Uterus (tissue), 3 donors: ENCODE measurements at regions not wholly inside any gene's neighbourhood (a gene's known extent, or its start where the extent isn't known, plus 50 kb on each side); places are given as distances from the start of the nearest gene placed in this dataset.

Source experiments
- DNase-seq, 2 donors: peaks; one replicate each; pipeline ENCODE4 v3.0.0-alpha.2; 2019 to 2020
- H3K27ac ChIP-seq, 2 donors: fragments of 200-600 bp; sonication (generic); 1 replicate in 1 of 2; 2 replicates in 1 of 2; pipeline ENCODE4 v1.5.1; 2016 to 2018
- H3K27me3 ChIP-seq, 2 donors: fragments of 200-600 bp; sonication (generic); one replicate each; pipeline ENCODE4 v1.5.1; 2018 to 2019; ENCODE audit warnings: control low read depth in 1 of 2
- H3K36me3 ChIP-seq, 2 donors: fragments of 200-600 bp; sonication (generic); one replicate each; pipeline ENCODE4 v1.5.1; 2019; ENCODE audit warnings: control low read depth in 1 of 2
- H3K4me1 ChIP-seq, 2 donors: fragments of 200-600 bp; sonication (generic); one replicate each; pipeline ENCODE4 v1.5.1; 2018 to 2019; ENCODE audit warnings: control low read depth in 1 of 2
- H3K4me3 ChIP-seq, 2 donors: fragments of 200-600 bp; sonication (generic); 1 replicate in 1 of 2; 2 replicates in 1 of 2; pipeline ENCODE4 v1.5.1; 2018 to 2019; ENCODE audit warnings: mild to moderate bottlenecking in 1 of 2
- H3K9me3 ChIP-seq, 2 donors: fragments of 200-600 bp; sonication (generic); one replicate each; pipeline ENCODE4 v1.5.1; 2019; ENCODE audit warnings: control low read depth in 1 of 2
- POLR2A ChIP-seq, 2 donors: fragments of 450-650 bp; IDR thresholded peaks; one replicate each; pipeline ENCODE4 v1.6.1; 2016; ENCODE audit warnings: antibody characterized with exemption in 2 of 2, mild to moderate bottlenecking in 1 of 2, moderate library complexity in 1 of 2
- intact Hi-C: fragments of 100-400 bp; cut with DNase I; formaldehyde crosslinking; loops from one replicate; pipeline ENCODE4 v1.15.1; 2023; ENCODE audit warnings: low total_unique reads
- TF ChIP-seq, protein P1 (sequence below), 4 experiments: fragments of 200-600 bp in 2 of 4; fragments of 450-650 bp in 2 of 4; sonication (generic) in 2 of 4; IDR thresholded peaks; one replicate each; pipeline ENCODE4 v1.5.1; 2016 to 2019; ENCODE audit warnings: antibody characterized with exemption in 4 of 4, mild to moderate bottlenecking in 2 of 4, moderate library complexity in 1 of 4
- donor health status: DM: yes; HTN: yes; CAD: no.

DNA sequence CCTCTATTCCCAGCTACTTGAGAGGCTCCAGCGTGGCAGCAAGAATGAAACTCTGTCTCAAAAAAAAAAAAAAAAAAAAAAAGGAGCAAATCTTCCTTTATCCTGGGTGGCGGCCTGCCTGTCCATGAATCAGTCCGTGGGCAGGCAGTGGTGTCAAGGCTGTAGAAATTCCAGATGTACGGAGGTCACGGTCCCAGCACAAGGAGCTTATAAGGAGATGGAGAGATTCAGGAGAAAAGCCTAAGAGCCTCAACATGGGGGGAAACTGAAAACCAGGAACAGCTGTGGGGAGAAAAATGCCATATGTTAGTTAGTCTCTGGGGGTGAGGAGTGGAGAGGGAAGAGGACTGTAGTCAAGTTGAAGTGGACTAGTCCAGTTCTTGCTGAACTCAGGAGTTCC is 130.5 kb upstream of the CRY1 start:
- no peak overlapping the region for H3K4me3 ChIP-seq
- intact Hi-C loops, result no loop called here
- DNase-seq, result no peak
- H3K4me1 ChIP-seq, result no peaks in the 10 kb centered on the region
- no peaks in the 10 kb centered on the region for H3K36me3 ChIP-seq
- H3K27me3 ChIP-seq, result no peaks in the 10 kb centered on the region
- H3K27ac ChIP-seq, result no peak overlapping the region
- TF ChIP-seq, protein P1, sequence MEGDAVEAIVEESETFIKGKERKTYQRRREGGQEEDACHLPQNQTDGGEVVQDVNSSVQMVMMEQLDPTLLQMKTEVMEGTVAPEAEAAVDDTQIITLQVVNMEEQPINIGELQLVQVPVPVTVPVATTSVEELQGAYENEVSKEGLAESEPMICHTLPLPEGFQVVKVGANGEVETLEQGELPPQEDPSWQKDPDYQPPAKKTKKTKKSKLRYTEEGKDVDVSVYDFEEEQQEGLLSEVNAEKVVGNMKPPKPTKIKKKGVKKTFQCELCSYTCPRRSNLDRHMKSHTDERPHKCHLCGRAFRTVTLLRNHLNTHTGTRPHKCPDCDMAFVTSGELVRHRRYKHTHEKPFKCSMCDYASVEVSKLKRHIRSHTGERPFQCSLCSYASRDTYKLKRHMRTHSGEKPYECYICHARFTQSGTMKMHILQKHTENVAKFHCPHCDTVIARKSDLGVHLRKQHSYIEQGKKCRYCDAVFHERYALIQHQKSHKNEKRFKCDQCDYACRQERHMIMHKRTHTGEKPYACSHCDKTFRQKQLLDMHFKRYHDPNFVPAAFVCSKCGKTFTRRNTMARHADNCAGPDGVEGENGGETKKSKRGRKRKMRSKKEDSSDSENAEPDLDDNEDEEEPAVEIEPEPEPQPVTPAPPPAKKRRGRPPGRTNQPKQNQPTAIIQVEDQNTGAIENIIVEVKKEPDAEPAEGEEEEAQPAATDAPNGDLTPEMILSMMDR (IDR thresholded peaks at IDR 0.05), result no peak
- TF ChIP-seq POLR2A (IDR thresholded peaks at IDR 0.05), result no peak
- no peaks in the 10 kb centered on the region for H3K9me3 ChIP-seq

DNA sequence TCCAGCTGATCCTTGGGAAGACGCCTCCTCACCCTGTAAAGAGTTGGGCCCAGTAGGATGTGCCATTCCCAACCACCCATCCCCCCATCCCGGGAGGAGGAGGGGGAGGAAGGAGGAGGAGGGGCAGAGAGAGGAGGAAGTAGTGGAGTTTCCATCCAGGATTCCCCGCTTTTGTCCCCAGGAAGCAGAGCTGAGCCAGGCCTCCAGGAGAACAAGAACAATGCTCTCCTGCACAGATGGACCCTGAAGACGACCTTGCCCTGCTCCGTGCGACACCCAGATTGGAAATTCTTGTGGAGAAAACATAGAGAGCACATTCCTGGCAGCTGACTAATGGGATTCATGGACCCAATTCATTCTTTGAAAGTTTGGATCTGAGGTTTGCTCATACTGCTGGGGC is 132.3 kb upstream of the CRY1 start:
- Histone ChIP-seq H3K9me3 (no peaks in the 10 kb centered on the region), H3K27me3 (no peaks in the 10 kb centered on the region), H3K4me3 (no peak overlapping the region), H3K27ac (no peak overlapping the region), H3K4me1 (no peaks in the 10 kb centered on the region), H3K36me3 (no peaks in the 10 kb centered on the region)
- intact Hi-C loops, result no loop called here
- TF ChIP-seq, protein P1 (IDR thresholded peaks at IDR 0.05), result no peak
- no peak for TF ChIP-seq POLR2A (IDR thresholded peaks at IDR 0.05)
- no peak for DNase-seq

DNA sequence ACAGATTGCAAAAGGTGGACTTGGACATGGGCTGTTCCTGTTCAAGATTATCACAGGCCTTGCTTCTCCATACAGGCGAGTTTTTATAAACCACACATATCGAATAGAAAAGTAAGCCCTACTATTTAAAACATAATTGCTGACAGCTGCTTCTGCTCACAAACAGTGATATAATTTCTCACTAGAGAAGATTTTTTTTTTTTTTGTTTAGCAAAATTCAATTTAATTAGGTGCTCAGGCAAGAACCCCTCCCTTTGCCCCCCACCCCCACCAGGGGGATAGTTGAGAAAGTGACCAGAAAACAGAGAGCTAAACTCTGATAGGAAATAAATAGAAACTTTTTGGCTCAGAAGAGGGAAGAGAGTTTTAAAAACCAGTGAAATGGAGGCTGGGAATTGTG is 132.8 kb upstream of the CRY1 start:
- intact Hi-C loops, result no loop called here
- TF ChIP-seq, protein P1 (IDR thresholded peaks at IDR 0.05), result no peak
- TF ChIP-seq POLR2A (IDR thresholded peaks at IDR 0.05), result no peak
- H3K27me3 ChIP-seq, result no peaks in the 10 kb centered on the region

DNA sequence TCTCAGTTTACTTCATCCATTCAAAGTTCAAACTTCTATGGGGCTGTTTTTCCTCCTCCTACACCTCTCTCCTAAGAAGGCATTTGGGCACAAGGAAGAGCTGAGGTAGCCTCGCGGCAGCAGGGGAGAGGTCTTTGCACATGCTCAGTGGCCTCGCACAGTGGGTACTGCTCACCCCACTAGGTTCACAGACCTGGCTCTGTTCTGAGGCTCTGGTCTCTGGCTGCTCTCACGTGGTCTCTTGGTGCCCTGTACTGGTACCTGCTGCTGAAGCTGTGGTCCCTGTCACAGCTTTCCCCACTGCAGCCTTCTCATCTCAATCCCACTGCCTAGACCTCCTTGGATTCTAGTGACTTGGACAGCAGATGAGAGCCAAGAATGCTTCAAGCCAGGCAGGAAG is 134.7 kb upstream of the CRY1 start:
- H3K27me3 ChIP-seq, result no peaks in the 10 kb centered on the region
- TF ChIP-seq, protein P1 (IDR thresholded peaks at IDR 0.05), result no peak
- TF ChIP-seq POLR2A (IDR thresholded peaks at IDR 0.05), result no peak
- H3K27ac ChIP-seq, result no peak overlapping the region
- DNase-seq, result no peak
- H3K36me3 ChIP-seq, result no peaks in the 10 kb centered on the region
- H3K4me1 ChIP-seq, result no peaks in the 10 kb centered on the region
- no peak overlapping the region for H3K4me3 ChIP-seq
- no peaks in the 10 kb centered on the region for H3K9me3 ChIP-seq
- intact Hi-C loops, result no loop called here

More for the DNA sequence above, 132.8 kb upstream of the CRY1 start:
- no peaks in the 10 kb centered on the region for H3K4me1 ChIP-seq
- no peak overlapping the region for H3K27ac ChIP-seq
- no peaks in the 10 kb centered on the region for H3K36me3 ChIP-seq
- H3K4me3 ChIP-seq, result no peak overlapping the region
- no peak for DNase-seq
- no peaks in the 10 kb centered on the region for H3K9me3 ChIP-seq

DNA sequence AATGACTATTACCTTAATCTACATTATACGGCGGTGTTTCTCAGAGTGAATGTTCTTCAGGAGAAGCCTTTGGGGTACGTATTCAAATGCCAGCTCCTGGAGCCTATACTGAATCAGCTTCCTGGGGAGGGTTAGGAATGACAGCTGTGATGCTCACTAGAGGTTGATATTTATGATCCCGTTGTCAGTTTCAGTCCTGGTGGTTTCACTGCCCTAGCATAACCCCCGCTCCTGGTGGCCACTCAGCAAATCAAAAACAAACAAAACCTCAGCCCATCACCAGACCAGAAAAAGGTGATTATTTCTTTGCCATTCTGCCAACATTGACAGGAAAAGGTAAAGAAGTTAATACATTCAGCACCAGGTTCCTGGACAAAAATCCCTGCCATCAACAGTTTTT is 136.5 kb upstream of the CRY1 start:
- Histone ChIP-seq H3K36me3 (no peaks in the 10 kb centered on the region), H3K27ac (no peak overlapping the region), H3K9me3 (no peaks in the 10 kb centered on the region), H3K27me3 (no peaks in the 10 kb centered on the region), H3K4me1 (no peaks in the 10 kb centered on the region), H3K4me3 (no peak overlapping the region)
- no peak for DNase-seq
- TF ChIP-seq, protein P1 (IDR thresholded peaks at IDR 0.05), result no peak
- no peak for TF ChIP-seq POLR2A (IDR thresholded peaks at IDR 0.05)
- intact Hi-C loops, result no loop called here
